ENCODE measurements at regions not wholly inside any gene's neighbourhood (a gene's known extent, or its start where the extent isn't known, plus 50 kb on each side); places are given as distances from the start of the nearest gene placed in this dataset.

- Mint-ChIP-seq H3K27ac (no peak overlapping the region), H3K27me3 (no peaks in the 10 kb centered on the region), H3K9me3 (peaks cover 15% of the 10 kb centered on the region), H3K36me3 (peaks cover under 1% of the 10 kb centered on the region), H3K4me3 (no peak overlapping the region), H3K4me1 (ENCODE audit: low read depth) (peaks cover 6% of the 10 kb centered on the region)
- CTCF ChIA-PET = no interaction called here
- POLR2A ChIA-PET = no interaction called here
- intact Hi-C loops (cut with micrococcal nuclease) = no loop called here
- no peak for DNase-seq
Measured at GRCh38 chr9:1757186-1757585, 258.0 kb upstream of the SMARCA2 start.

DNA sequence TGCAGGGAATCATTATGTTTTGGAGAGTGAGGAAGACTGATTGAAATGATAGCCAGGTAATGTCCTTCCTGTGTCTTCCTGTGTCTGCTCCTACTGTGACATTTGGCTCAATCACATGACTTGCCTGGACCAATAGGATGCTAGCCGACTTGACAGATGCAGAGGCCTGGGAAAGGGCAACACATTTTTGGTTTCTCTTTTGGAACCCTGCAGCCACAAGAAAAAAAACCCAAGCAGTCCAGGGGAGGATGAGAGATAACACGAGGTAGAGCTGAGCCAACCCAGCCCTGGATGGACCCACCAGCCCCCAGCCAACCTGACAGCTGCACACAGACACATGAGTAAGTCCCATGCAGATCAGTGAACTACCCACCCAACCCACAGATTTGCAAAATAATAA, 256.1 kb upstream of the SMARCA2 start:
- CTCF ChIA-PET = no interaction called here
- peaks cover 3% of the 10 kb centered on the region for H3K27me3 Mint-ChIP-seq

GRCh38 chr9:1759771-1760300, 255.3 kb upstream of the SMARCA2 start:
- peaks cover 4% of the 10 kb centered on the region for H3K9me3 Mint-ChIP-seq
- H3K27me3 Mint-ChIP-seq = peaks cover 3% of the 10 kb centered on the region
- intact Hi-C loops (cut with micrococcal nuclease) = no loop called here
- H3K27ac Mint-ChIP-seq = no peak overlapping the region
- POLR2A ChIA-PET = no interaction called here
- H3K4me1 Mint-ChIP-seq (ENCODE audit: low read depth) = peaks cover 6% of the 10 kb centered on the region
- DNase-seq = no peak
- no peak overlapping the region for H3K4me3 Mint-ChIP-seq
- no peaks in the 10 kb centered on the region for H3K36me3 Mint-ChIP-seq
- CTCF ChIA-PET = no interaction called here

More for the DNA sequence above, 256.1 kb upstream of the SMARCA2 start:
- H3K9me3 Mint-ChIP-seq = peaks cover 4% of the 10 kb centered on the region
- H3K4me3 Mint-ChIP-seq = no peak overlapping the region
- DNase-seq = no peak
- intact Hi-C loops (cut with micrococcal nuclease) = no loop called here
- peaks cover 6% of the 10 kb centered on the region for H3K4me1 Mint-ChIP-seq (ENCODE audit: low read depth)
- no peak overlapping the region for H3K27ac Mint-ChIP-seq
- POLR2A ChIA-PET = no interaction called here
- no peaks in the 10 kb centered on the region for H3K36me3 Mint-ChIP-seq

- H3K9me3 Mint-ChIP-seq = peaks cover 4% of the 10 kb centered on the region
- peaks cover 6% of the 10 kb centered on the region for H3K4me1 Mint-ChIP-seq (ENCODE audit: low read depth)
- DNase-seq = no peak
- H3K27ac Mint-ChIP-seq = no peak overlapping the region
- POLR2A ChIA-PET = no interaction called here
- H3K4me3 Mint-ChIP-seq = no peak overlapping the region
- intact Hi-C loops (cut with micrococcal nuclease) = no loop called here
- CTCF ChIA-PET = no interaction called here
- H3K36me3 Mint-ChIP-seq = no peaks in the 10 kb centered on the region
- H3K27me3 Mint-ChIP-seq = peaks cover 3% of the 10 kb centered on the region
Measured at GRCh38 chr9:1761807-1762206, 253.3 kb upstream of the SMARCA2 start.

GRCh38 chr9:1766042-1766441, 249.1 kb upstream of the SMARCA2 start:
- no peaks in the 10 kb centered on the region for H3K9me3 Mint-ChIP-seq
- no peak overlapping the region for H3K4me3 Mint-ChIP-seq
- H3K36me3 Mint-ChIP-seq = no peaks in the 10 kb centered on the region
- no peak for DNase-seq
- ChIA-PET CTCF (no interaction called here), POLR2A (no interaction called here)
- intact Hi-C loops (cut with micrococcal nuclease) = no loop called here
- H3K4me1 Mint-ChIP-seq (ENCODE audit: low read depth) = peaks cover 9% of the 10 kb centered on the region
- peaks cover 11% of the 10 kb centered on the region for H3K27me3 Mint-ChIP-seq
- no peak overlapping the region for H3K27ac Mint-ChIP-seq

DNA sequence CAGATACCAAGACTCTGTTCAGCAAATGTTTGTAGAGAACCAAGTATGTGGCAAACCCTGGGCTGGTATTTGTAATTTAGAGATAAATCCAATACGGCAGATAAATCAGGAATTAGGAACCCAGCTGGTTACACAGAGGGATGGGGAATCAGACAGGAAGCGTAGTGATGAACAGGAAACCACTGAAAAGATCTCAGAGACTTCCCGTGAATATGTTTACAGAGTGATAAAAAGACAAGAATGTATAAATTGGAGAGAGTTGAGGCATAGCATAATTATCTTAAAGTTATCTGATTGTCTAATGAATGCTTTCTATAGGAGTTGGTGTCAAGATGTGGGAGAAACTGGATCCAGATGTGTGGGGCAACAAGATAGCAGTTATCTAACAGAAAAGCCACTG, 246.6 kb upstream of the SMARCA2 start:
- Mint-ChIP-seq H3K27ac (no peak overlapping the region), H3K27me3 (peaks cover 8% of the 10 kb centered on the region), H3K36me3 (no peaks in the 10 kb centered on the region), H3K9me3 (no peaks in the 10 kb centered on the region), H3K4me3 (no peak overlapping the region), H3K4me1 (ENCODE audit: low read depth) (peaks cover 3% of the 10 kb centered on the region)
- intact Hi-C loops (cut with micrococcal nuclease) = no loop called here
- CTCF ChIA-PET = no interaction called here
- DNase-seq = no peak
- POLR2A ChIA-PET = no interaction called here

- no peak overlapping the region for H3K27ac Mint-ChIP-seq
- peaks cover 8% of the 10 kb centered on the region for H3K27me3 Mint-ChIP-seq
- ChIA-PET POLR2A (no interaction called here), CTCF (no interaction called here)
- H3K9me3 Mint-ChIP-seq = no peaks in the 10 kb centered on the region
- peaks cover 3% of the 10 kb centered on the region for H3K4me1 Mint-ChIP-seq (ENCODE audit: low read depth)
- no peak for DNase-seq
- H3K36me3 Mint-ChIP-seq = no peaks in the 10 kb centered on the region
- intact Hi-C loops (cut with micrococcal nuclease) = no loop called here
- no peak overlapping the region for H3K4me3 Mint-ChIP-seq
Measured at GRCh38 chr9:1771094-1771789, 243.9 kb upstream of the SMARCA2 start.

GRCh38 chr9:1775230-1775629, 239.9 kb upstream of the SMARCA2 start:
- H3K4me3 Mint-ChIP-seq = no peak overlapping the region
- no peaks in the 10 kb centered on the region for H3K27me3 Mint-ChIP-seq
- no peak for DNase-seq
- H3K36me3 Mint-ChIP-seq = no peaks in the 10 kb centered on the region
- POLR2A ChIA-PET = no interaction called here
- no peak overlapping the region for H3K27ac Mint-ChIP-seq
- no peaks in the 10 kb centered on the region for H3K9me3 Mint-ChIP-seq
- H3K4me1 Mint-ChIP-seq (ENCODE audit: low read depth) = no peaks in the 10 kb centered on the region
- CTCF ChIA-PET = no interaction called here
- intact Hi-C loops (cut with micrococcal nuclease) = no loop called here

DNA sequence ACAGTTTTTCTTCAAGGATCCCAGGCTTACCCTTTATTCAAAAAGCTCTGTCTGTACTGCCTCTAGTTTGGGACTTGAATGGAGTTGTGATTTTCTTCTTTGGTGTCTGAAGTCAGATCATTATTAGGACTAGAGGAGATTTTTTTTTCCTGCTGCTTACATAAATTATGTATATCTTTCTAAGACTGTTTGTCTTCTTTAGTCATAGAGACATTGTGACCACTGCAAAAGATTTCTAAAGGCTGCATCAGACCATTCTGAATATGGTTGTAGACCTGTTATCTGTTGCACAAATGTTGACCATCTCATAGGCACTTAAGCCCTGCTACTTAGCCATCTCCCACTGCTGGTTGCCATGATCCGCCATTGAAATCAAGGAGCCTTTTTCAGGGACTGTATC, 238.5 kb upstream of the SMARCA2 start:
- no peaks in the 10 kb centered on the region for H3K27me3 Mint-ChIP-seq
- intact Hi-C loops (cut with micrococcal nuclease) = no loop called here
- H3K36me3 Mint-ChIP-seq = no peaks in the 10 kb centered on the region
- H3K4me3 Mint-ChIP-seq = no peak overlapping the region
- no peaks in the 10 kb centered on the region for H3K4me1 Mint-ChIP-seq (ENCODE audit: low read depth)
- ChIA-PET CTCF (no interaction called here), POLR2A (no interaction called here)
- H3K9me3 Mint-ChIP-seq = no peaks in the 10 kb centered on the region
- H3K27ac Mint-ChIP-seq = no peak overlapping the region
- no peak for DNase-seq

DNA sequence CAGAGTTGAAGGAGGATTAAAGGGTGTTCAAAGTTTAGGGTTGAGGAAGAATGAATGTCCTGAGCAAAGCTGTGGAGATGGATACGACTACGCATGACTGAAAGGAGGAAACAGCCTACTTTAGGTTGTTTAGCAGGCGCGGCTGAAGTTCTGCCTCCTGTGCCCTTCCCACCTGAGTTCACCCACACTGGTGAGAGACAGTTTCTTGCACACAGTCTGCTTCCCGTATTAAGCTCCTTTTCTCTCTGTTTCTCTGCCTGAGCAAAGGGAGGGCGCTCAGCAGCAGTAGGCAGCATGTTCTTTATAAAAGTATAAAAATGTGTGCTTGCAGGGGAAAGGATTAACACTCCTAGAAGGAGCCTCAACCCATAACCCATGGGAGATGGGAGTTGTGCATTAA, 224.0 kb upstream of the SMARCA2 start:
- CTCF ChIA-PET = no interaction called here
- Mint-ChIP-seq H3K27ac (no peak overlapping the region), H3K4me3 (no peak overlapping the region), H3K9me3 (no peaks in the 10 kb centered on the region), H3K4me1 (ENCODE audit: low read depth) (no peaks in the 10 kb centered on the region), H3K36me3 (no peaks in the 10 kb centered on the region), H3K27me3 (peaks cover 5% of the 10 kb centered on the region)
- intact Hi-C loops (cut with micrococcal nuclease) = no loop called here
- no peak for DNase-seq
- POLR2A ChIA-PET = no interaction called here

DNA sequence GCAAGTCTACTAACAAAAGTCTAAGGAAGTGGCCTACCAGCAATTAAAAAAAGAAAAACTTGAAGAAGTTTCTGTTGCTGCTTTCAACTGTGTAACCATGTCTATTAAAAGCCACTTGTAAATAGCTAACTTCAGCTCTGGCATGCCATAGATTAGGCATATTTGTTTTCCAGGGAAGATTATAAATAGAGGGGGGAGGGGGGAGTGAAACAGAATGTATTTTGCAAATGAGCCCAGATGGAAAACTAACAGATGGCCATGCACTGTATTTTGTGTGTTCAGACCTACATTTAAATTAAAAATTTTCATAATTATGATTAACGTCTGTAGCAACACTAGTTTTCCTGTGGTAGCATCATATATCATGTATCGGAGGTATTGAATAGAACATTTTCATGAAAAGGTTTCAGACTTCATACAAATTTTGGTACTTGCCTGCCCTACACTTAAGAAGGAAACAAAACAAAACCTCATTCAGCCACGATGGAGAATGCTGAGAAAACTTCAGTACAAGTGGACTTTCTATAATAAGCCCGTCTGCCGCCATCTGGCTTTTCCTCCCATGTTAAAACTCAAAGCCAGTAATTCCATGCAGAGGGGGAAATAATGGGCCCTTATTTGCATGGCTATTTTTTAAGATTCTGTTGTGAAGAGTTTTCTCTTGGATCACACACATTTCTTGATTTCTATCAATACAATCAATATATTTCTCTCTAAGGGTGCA, 220.4 kb upstream of the SMARCA2 start:
- H3K36me3 Mint-ChIP-seq = no peaks in the 10 kb centered on the region
- DNase-seq = no peak
- intact Hi-C loops (cut with micrococcal nuclease) = no loop called here
- H3K9me3 Mint-ChIP-seq = no peaks in the 10 kb centered on the region
- peaks cover 3% of the 10 kb centered on the region for H3K27me3 Mint-ChIP-seq
- no peak overlapping the region for H3K4me3 Mint-ChIP-seq
- H3K4me1 Mint-ChIP-seq (ENCODE audit: low read depth) = no peaks in the 10 kb centered on the region
- no peak overlapping the region for H3K27ac Mint-ChIP-seq
- ChIA-PET POLR2A (no interaction called here), CTCF (no interaction called here)

DNA sequence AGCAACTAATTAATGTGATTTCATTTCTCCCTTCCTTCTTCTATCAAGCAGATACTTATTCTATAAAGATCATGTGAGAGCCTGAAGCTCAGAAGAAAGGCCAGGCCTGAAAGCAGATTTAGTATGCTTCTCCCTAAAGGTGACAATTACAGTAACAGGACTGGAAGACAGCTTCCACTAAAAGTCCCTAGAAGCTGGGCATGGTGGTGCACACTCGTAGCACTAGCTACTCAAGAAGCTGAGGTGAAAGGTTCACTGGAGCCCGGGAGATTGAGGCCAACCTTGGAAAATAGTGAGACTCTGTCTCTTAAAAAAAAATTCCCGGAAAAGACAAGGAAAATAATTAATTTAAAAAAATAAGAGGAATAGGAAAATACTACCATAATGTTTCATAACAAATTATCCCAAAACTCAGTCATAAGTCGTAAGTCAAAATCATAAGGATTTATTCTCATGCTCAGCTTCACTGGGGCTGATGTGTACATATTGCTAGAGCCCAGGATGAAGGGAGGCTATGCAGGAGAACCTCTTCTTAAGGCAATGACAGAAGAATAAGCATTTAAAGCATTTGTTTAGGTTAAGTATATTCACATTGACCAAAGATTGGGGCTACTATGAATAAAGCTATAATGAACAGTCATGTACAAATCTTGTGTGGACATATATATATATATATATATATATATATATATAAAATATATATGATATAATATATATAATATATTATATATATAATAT, 210.8 kb upstream of the SMARCA2 start:
- ChIA-PET POLR2A (no interaction called here), CTCF (interaction anchor here (1.6 kb wide), 1 partner anchor 135 kb away, joined by 3 read pairs; no protein-coding TSS in a partner anchor)
- H3K4me1 Mint-ChIP-seq (ENCODE audit: low read depth) = peaks cover 7% of the 10 kb centered on the region
- intact Hi-C loops (cut with micrococcal nuclease) = loop anchor here (2.0 kb wide), 1 partner anchor 73 kb away; no protein-coding TSS in a partner anchor
- H3K27ac Mint-ChIP-seq = peak overlapping the region; percentile 31
- peaks cover 2% of the 10 kb centered on the region for H3K27me3 Mint-ChIP-seq
- H3K36me3 Mint-ChIP-seq = no peaks in the 10 kb centered on the region
- no peak overlapping the region for H3K4me3 Mint-ChIP-seq
- peaks cover 9% of the 10 kb centered on the region for H3K9me3 Mint-ChIP-seq
- no peak for DNase-seq

Data from activated CD4-positive, alpha-beta memory T cell treated with anti-CD3 and anti-CD28 coated beads for 36 hours (primary cell).